ENCODE measurements at regions not wholly inside any gene's neighbourhood (a gene's known extent, or its start where the extent isn't known, plus 50 kb on each side); places are given as distances from the start of the nearest gene placed in this dataset.
A peak's percentile ranks its signal among the peaks of the same experiment; 100 is the strongest.

GRCh38 chr14:61893371-61893940, 131.2 kb downstream of the SNAPC1 start:
- DNase-seq (ENCODE audit: low read depth in 1 of 2, low spot score in 1 of 2), result no peak

GRCh38 chr14:61894452-61895077, 132.3 kb downstream of the SNAPC1 start:
- peak in 1 of 2 donors; percentile 20 for DNase-seq (ENCODE audit: low read depth in 1 of 2, low spot score in 1 of 2)

GRCh38 chr14:61897300-61897699, 135.1 kb downstream of the SNAPC1 start:
- no peak for DNase-seq (ENCODE audit: low read depth in 1 of 2, low spot score in 1 of 2)

GRCh38 chr14:61898568-61898967, 136.3 kb downstream of the SNAPC1 start:
- no peak for DNase-seq (ENCODE audit: low read depth in 1 of 2, low spot score in 1 of 2)

- no peak for DNase-seq (ENCODE audit: low read depth in 1 of 2, low spot score in 1 of 2)
Measured at GRCh38 chr14:61899497-61899896, 137.3 kb downstream of the SNAPC1 start.

GRCh38 chr14:61904946-61905345, 142.7 kb downstream of the SNAPC1 start:
- DNase-seq (ENCODE audit: low read depth in 1 of 2, low spot score in 1 of 2), result no peak

GRCh38 chr14:61911574-61911973, 149.4 kb downstream of the SNAPC1 start:
- no peak for DNase-seq (ENCODE audit: low read depth in 1 of 2, low spot score in 1 of 2)

- no peak for DNase-seq (ENCODE audit: low read depth in 1 of 2, low spot score in 1 of 2)
Measured at GRCh38 chr14:61918998-61919397, 156.8 kb downstream of the SNAPC1 start.

- no peak for DNase-seq (ENCODE audit: low read depth in 1 of 2, low spot score in 1 of 2)
Measured at GRCh38 chr14:61923348-61923747, 161.1 kb downstream of the SNAPC1 start.

GRCh38 chr14:61925043-61925442, 162.8 kb downstream of the SNAPC1 start:
- no peak for DNase-seq (ENCODE audit: low read depth in 1 of 2, low spot score in 1 of 2)

- no peak for DNase-seq (ENCODE audit: low read depth in 1 of 2, low spot score in 1 of 2)
Measured at GRCh38 chr14:61925732-61926435, 163.7 kb downstream of the SNAPC1 start.

- no peak for DNase-seq (ENCODE audit: low read depth in 1 of 2, low spot score in 1 of 2)
Measured at GRCh38 chr14:61927060-61927459, 164.8 kb downstream of the SNAPC1 start.

GRCh38 chr14:61927520-61927919, 165.3 kb downstream of the SNAPC1 start:
- no peak for DNase-seq (ENCODE audit: low read depth in 1 of 2, low spot score in 1 of 2)

GRCh38 chr14:61928300-61928699, 166.1 kb downstream of the SNAPC1 start:
- no peak for DNase-seq (ENCODE audit: low read depth in 1 of 2, low spot score in 1 of 2)

GRCh38 chr14:61928701-61929100, 166.5 kb downstream of the SNAPC1 start:
- DNase-seq (ENCODE audit: low read depth in 1 of 2, low spot score in 1 of 2), result no peak

- DNase-seq (ENCODE audit: low read depth in 1 of 2, low spot score in 1 of 2), result no peak
Measured at GRCh38 chr14:61929651-61930050, 167.4 kb downstream of the SNAPC1 start.

GRCh38 chr14:61930101-61930857, 168.1 kb downstream of the SNAPC1 start:
- no peak for DNase-seq (ENCODE audit: low read depth in 1 of 2, low spot score in 1 of 2)

GRCh38 chr14:61932974-61933373, 170.8 kb downstream of the SNAPC1 start:
- no peak for DNase-seq (ENCODE audit: low read depth in 1 of 2, low spot score in 1 of 2)

- no peak for DNase-seq (ENCODE audit: low read depth in 1 of 2, low spot score in 1 of 2)
Measured at GRCh38 chr14:61934385-61934784, 172.2 kb downstream of the SNAPC1 start.

- DNase-seq (ENCODE audit: low read depth in 1 of 2, low spot score in 1 of 2), result no peak
Measured at GRCh38 chr14:61939776-61940175, 177.6 kb downstream of the SNAPC1 start.

GRCh38 chr14:61940666-61941420, 178.6 kb downstream of the SNAPC1 start:
- DNase-seq (ENCODE audit: low read depth in 1 of 2, low spot score in 1 of 2), result no peak
